ENCODE measurements at regions not wholly inside any gene's neighbourhood (a gene's known extent, or its start where the extent isn't known, plus 50 kb on each side); places are given as distances from the start of the nearest gene placed in this dataset.

DNA sequence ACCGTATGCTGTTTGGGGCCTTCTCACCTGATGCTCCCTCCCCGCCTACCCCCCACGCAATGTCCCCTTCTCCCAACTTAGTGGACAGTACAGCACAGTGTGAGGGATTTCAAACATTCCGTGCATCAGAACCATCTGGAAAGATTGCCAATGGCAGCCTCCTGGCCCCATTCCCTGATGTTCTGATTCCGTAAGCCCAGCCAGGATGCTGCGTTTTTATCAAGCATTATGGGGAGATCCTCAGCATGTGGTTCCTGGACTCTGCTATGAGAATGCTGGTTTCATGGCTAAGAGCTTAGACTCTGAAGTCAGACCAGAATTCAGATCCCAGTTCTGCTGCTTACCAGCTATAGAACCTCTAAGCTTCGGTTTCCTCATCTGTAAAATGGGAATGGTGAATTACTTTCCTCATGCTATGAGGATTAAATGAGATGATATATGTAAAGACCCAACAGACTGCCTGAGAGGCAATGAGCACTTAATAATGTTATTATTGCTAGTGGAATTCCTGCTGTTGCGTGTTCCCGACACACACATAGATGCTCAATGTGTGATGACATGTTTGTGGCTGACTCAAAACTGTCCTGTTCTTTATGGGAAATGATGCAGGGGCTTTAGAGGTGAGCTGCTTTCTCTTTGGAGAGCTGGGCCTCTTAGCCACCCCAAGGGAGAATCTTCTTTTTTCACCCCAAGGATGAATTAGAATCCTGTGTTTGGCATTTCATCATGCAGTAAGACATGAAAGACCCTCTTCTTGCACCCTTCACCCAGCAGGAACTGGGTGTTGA lies 60.8 kb upstream of the SMNDC1 start:
- H3K36me3 ChIP-seq = no peaks in the 10 kb centered on the region
- no peak for DNase-seq
- no peaks in the 10 kb centered on the region for H3K27me3 ChIP-seq
- WGBS, 2 donors = 89 to 92% methylated on average over 9 of the region's 9 CpGs
- peaks cover 0 to 8% (median 0%) of the 10 kb centered on the region in 9 donors for H3K4me1 ChIP-seq
- H3K4me3 ChIP-seq = no peak overlapping the region
- TF ChIP-seq CTCF (IDR thresholded peaks at IDR 0.05) = no peak
- intact Hi-C loops (cut with DNase I) = no loop called here
- no peaks in the 10 kb centered on the region for H3K9me3 ChIP-seq
- no peak overlapping the region for H3K27ac ChIP-seq
- ATAC-seq = no peak

DNA sequence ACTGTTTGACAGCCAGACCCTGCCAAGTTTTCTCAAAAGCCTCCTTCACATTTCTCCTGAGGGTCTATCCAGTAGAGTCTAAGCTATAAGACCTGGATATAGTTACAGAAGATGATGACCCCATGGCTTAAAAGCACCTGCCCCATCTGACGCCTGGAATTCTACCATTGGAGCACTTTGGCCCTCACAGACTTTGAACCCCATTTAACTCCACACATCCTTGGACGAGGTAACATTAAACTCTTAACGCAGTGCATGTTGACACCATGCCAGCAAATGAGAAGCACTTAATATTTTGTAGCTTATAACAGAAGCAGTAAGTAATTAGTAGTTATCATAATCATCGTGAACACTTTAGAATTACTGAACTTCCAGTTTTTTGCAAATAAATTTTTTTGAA lies 61.9 kb upstream of the SMNDC1 start:
- 88 to 90% methylated on average over 4 of the region's 4 CpGs for WGBS, 2 donors

DNA sequence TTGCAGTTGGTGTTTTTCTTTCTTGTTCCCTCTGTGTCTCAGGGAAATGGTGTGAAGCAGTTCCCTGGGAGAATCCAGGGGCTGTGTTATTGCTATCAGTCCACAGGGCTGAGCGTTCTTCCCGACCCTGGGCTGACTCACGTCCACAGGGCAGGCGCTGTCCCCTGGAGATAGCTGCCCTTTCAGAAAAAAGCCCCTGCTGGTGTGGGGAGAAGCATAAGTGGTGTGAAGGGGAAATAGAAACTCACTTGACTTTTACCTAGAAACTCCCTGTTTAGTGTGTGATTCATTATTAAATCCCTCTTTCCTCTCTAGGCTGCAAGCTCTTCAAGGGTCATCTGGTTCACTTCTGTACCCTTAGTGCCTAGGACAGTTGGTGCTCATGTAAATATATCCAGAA lies 63.3 kb upstream of the SMNDC1 start:
- ATAC-seq (no peak), DNase-seq (no peak)
- WGBS, 2 donors = 62% methylated on average over 4 of the region's 4 CpGs
- Histone ChIP-seq H3K9me3 (no peaks in the 10 kb centered on the region), H3K27ac (no peak overlapping the region), H3K27me3 (no peaks in the 10 kb centered on the region), H3K36me3 (no peaks in the 10 kb centered on the region), H3K4me3 (no peak overlapping the region), H3K4me1 (peaks cover 0 to 8% (median 0%) of the 10 kb centered on the region in 9 donors)
- intact Hi-C loops (cut with DNase I) = no loop called here
- no peak for TF ChIP-seq CTCF (IDR thresholded peaks at IDR 0.05)

More for the DNA sequence above, 61.9 kb upstream of the SMNDC1 start:
- DNase-seq (no peak), ATAC-seq (no peak)
- no peak for TF ChIP-seq CTCF (IDR thresholded peaks at IDR 0.05)
- no peaks in the 10 kb centered on the region for H3K36me3 ChIP-seq
- no peak overlapping the region for H3K4me3 ChIP-seq
- peaks cover 0 to 8% (median 0%) of the 10 kb centered on the region in 9 donors for H3K4me1 ChIP-seq
- no peak overlapping the region for H3K27ac ChIP-seq
- intact Hi-C loops (cut with DNase I) = no loop called here
- H3K27me3 ChIP-seq = no peaks in the 10 kb centered on the region
- H3K9me3 ChIP-seq = no peaks in the 10 kb centered on the region

GRCh38 chr10:110368556-110368955 lies 63.8 kb upstream of the SMNDC1 start:
- TF ChIP-seq CTCF (IDR thresholded peaks at IDR 0.05) = no peak
- intact Hi-C loops (cut with DNase I) = no loop called here
- ATAC-seq (no peak), DNase-seq (no peak)
- H3K27ac ChIP-seq = no peak overlapping the region
- no peaks in the 10 kb centered on the region for H3K36me3 ChIP-seq
- peaks cover 0 to 5% (median 0%) of the 10 kb centered on the region in 9 donors for H3K4me1 ChIP-seq
- no peaks in the 10 kb centered on the region for H3K27me3 ChIP-seq
- no peak overlapping the region for H3K4me3 ChIP-seq
- H3K9me3 ChIP-seq = no peaks in the 10 kb centered on the region
- 54 to 58% methylated on average over 3 of the region's 3 CpGs for WGBS, 2 donors

All from heart right ventricle (tissue), 16 donors.